Astrocyte (in vitro differentiated cells and primary cell): ENCODE measurements at regions not wholly inside any gene's neighbourhood (a gene's known extent, or its start where the extent isn't known, plus 50 kb on each side); places are given as distances from the start of the nearest gene placed in this dataset.

Experiments
- CTCF ChIP-seq: IDR thresholded peaks from 2 replicates; pipeline ENCODE4 v1.5.1; 2011; ENCODE audit warnings: low read depth, mild to moderate bottlenecking, inconsistent platforms, low read length, moderate library complexity; ENCODE audit not compliant: insufficient read depth
- EZH2 ChIP-seq: IDR thresholded peaks from 2 replicates; pipeline ENCODE4 v1.6.1; 2012; ENCODE audit warnings: mild to moderate bottlenecking, low read length, inconsistent platforms; ENCODE audit not compliant: insufficient read depth

GRCh38 chr3:163786416-163786815, 1291.9 kb downstream of the SI start:
- TF ChIP-seq CTCF (no peak), EZH2 (no peak)
